NOMO-1 treated with dmso at 0.1 percent for 144 hours (cell line): ENCODE measurements at regions not wholly inside any gene's neighbourhood (a gene's known extent, or its start where the extent isn't known, plus 50 kb on each side); places are given as distances from the start of the nearest gene placed in this dataset.

Source experiments
- DNase-seq: peaks from one replicate; lab custom pipeline; 2025; ENCODE audit not compliant: unreplicated experiment; lab: John Stamatoyannopoulos, UW

DNA sequence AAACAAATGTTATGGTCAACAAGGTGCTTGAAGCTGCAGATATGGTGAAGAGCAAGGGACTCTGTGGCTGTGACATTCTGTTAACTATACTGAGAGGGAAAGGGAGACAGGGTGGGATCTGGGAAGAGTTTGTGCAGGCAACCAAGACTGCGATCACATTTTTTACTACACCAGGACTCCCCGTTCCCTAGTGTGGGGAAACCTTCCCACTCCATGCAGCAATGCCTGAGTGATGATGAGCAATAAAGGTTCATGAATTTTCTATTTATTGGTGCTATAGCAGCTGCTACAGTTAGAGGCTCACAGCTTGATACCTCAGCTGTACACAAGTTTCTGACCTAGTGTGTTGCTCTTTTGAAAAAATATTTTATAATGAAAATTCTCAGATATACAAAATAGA, 160.9 kb upstream of the SGO1 start:
- no peak for DNase-seq

DNA sequence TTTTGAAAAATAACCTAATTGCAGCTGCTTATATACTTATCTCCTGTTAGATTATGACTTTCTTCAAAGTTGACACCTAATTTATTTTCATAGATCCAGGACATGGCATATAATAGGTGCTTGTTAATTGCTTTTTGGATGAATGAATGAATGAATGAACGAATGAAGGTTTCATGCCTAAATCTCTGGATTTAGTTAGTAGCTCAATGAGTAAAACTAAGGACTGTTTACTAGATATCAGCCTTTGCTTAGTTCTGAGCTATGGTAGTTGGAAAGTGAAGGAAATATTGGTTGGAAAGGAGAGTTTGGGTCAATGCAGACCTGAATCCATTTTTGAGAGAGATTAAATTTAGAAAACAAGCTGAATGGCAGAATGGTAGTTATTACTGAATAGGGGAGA, 160.4 kb upstream of the SGO1 start:
- DNase-seq = no peak

DNA sequence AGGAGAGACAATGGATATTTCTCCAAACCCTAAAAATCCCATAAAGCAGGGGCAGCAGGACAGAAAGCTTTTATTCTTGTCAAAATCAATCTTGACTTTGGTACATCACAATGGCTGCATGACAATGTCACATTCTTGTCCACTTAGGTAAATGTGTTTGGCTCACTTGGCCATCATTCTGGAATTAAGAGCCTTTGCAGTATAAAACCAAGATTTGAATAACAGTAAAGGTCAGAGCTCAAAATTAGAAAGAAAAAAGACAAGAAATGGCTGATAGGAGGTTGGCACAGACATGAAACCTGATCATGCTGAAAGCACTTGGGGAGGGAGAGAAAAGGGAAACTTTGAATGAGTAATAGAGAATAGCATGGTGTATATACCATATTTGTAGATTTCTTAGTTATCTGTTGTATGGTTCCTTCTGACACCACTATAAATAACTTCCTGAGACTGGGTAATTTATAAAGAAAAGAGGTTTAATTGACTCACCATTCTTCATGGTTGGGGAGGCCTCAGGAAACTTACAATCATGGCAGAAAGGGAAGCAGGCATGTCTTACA, 158.5 kb upstream of the SGO1 start:
- DNase-seq = no peak

DNA sequence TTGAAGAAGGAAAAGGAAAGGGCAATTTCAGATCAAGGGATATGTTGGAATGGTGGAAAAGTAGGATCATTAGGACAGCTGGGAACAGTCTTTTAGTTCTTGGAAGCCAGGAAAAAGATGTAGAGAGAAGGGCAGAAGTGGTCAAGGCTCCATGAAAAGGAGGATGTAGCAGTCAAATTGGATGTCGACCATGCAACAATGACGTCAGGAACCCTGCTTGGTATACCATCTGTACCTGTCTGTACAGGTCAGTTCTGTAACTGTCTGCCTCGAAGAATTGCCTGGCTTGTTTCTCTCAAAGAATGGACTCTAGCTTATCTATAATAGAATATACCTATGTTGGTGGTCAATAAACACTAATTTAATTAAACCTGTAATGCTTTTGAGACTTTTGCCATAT, 157.8 kb upstream of the SGO1 start:
- no peak for DNase-seq

DNA sequence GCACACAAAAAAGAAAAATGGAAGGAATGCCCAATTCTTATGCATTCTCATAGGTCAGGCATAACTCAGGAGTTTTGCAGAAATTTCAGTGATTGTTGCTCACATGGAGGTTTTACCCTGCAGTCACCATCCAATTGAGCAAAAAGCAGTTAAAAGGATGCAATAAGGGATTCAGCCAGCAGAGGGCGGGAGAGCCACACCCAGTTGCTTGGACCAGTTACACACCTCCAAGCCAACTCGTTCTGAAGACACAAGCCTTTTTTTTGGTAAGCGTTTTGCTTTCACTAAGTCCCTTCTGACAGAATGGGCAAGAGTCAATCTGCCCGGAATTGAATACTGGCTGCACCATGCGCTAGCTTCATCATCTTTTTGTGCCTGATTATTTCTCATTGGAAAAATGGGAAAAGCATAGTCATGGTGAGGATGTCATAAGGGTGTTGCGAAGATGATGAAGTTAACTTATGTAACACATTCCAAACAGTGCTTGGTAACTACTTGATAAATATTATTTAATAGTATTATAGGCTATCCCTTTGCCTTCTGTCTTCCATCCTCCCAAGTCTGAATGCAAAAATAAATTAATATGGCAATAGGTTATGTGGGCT, 154.4 kb upstream of the SGO1 start:
- DNase-seq = peak; percentile 61

DNA sequence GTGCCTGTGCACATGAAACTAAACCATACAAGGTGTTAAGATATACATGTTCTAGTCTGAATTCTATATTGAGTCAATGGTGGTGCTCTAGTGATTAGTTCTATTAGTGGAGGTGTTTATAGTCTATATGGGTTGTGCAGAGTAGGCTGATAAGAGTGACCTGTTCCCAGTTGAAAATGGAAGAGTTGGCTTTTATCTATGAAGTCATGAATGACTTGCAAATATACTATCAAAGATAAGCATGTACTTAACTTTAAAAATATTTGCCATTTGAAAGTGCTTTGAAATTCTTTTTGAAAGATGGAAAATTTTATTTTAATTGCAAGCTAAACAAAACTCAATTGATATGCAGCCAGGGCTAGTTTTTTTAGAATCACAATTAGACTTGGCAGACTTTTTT, 150.6 kb upstream of the SGO1 start:
- no peak for DNase-seq

DNA sequence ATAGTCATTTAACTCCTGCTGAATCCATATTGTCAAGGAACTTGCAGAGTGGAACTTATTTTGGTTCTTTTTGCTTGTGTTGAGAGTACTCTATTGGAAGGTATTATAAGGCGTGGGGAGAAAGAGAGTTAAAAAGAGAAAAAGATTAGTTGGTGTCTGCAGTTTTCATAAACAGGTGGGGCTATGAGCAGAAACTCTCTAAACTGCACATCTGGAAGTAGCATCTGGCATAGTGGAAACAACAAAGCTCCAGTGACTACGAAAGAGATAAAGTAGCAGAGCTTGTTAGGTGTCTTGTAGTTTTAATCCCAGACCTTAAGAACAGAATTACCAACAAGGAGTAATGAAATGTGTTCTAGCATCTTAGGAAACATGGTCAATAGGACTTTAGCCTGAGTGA, 148.8 kb upstream of the SGO1 start:
- no peak for DNase-seq

DNA sequence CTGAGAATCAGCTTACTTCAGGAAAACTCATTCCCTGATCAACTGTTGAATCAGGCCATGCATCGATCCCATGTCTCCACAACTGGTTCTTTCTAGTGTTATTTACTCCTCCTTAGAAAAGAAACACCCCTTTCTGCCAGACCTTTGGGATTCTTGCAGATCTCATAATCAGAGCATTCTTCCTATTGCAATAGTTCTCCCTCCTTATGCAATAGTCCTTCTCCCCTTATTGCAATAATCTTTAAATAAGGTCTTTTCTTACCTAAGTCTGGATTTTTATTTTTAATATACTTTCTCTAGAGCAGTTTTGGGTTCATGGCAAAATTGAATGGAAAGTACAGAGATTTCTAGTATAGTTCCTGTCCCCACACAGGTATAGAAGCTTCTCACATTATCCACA, 141.9 kb upstream of the SGO1 start:
- no peak for DNase-seq

DNA sequence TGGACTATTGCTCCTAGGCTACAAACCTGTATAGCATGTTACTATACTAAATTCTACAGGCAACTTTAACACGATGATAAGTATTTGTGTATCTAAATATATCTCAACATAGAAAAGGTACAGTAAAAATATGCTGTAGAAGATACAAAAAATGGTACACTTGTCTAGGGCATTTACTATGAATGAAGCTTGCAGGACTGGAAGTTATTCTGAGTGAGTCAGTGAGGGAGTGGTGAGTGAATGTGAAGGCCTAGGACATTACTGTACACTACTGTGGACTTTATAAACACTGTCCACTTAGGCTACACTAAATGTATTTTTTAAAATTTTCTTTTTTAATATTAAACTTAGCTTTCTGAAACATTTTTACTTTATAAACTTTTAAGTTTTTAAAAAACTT, 140.5 kb upstream of the SGO1 start:
- DNase-seq = no peak

DNA sequence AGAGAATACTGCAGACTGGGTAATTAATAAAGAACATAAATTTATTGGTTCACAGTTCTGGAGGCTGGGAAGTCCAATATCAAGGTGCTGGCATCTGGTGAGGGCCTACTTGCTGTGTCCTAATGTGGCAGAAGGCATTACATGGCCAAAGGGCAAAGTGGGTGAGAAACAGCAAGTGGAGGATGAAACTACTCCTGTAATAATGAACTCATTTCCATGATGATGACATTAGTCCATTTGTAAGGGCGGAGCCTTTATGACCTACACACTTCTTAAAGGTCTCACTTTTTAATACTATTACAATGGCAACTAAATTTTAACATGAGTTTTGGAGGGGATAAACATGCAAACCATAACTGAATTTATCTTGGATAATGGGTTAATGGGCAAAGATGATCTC, 139.6 kb upstream of the SGO1 start:
- no peak for DNase-seq

DNA sequence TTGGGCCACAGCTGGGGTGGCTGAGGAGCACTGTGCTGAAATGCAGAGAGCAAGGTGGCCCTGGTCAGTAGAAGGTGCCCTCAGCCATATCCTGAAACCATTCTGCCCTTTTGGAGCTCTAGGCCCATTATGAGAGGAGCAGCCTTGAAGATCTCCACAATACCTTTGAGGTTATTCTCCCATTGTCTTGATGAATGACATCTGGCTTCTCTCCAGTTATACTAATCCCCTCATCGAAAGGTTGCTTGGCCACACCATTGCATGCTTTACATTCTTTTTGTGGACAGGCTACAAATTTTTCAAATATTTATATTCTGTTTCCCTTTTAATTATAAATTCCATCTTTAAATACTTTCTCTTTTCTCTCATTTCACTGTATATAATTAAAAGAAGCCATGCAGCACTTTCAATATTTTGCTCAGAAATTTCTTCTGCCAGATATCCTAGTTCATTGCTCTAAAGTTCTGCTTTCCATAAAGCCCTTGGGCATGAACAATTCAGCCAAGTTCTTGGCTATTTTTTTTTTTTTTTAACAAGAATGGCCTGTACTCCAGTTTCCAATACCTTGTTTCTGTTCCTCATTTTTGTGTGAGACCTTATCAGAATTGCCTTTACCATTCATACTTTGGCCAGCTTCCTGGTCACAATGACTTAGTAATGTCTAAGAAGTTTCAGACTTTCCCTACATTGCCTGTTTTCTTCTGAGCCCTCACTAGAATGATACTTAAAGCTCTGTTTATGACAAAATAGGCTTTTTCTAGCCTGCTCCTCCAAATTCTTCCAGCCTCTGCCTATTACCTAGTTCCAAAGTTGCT, 138.9 kb upstream of the SGO1 start:
- DNase-seq = peak; percentile 80

DNA sequence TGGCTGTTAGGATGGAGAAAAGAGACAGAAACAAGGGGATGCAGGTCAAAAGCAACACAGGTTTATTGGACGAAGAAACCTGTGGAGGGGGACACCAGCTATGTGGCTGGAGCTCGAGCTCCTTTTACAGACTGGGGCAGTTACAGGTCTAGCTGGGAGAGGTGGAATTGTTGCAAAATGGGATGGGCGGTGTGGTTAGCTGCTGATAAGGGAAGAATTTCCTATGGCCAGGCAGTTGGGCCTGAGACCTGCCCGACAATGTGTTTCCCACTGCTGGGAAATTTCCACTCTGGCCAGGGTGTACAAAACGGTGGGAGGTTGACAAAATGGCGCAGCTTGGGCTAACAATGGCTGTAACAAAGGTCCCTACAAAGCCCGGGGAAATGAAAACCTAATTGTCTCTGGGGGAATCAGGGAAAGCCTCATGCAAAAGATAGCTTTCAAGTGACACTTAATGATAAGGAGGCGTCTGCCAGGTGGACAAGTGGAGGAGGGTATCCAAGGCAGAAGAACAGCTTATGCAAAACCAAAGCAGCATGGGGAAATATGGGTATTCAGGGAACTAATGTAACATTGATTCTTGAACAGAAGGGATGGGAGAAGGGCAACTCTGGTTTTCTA, 137.4 kb upstream of the SGO1 start:
- DNase-seq = no peak

DNA sequence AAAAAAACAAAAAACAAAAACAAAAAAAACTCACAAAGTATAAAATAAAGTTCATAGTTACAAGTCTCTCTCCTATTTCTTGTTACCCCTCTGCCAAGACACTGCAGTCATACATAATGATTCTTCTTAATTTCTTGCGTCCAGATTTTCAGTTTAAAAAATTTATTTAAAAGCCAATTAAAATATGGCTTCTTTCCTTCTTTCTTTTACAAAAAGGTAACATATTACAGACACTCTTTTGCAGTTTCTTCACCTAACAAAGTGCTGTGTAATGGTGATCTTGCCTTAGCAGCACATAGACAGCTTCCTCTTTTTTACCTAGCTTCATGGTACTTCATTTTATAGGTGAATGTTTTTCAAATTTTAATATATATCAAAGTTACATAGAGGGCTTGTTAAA, 136.1 kb upstream of the SGO1 start:
- DNase-seq = peak; percentile 51

DNA sequence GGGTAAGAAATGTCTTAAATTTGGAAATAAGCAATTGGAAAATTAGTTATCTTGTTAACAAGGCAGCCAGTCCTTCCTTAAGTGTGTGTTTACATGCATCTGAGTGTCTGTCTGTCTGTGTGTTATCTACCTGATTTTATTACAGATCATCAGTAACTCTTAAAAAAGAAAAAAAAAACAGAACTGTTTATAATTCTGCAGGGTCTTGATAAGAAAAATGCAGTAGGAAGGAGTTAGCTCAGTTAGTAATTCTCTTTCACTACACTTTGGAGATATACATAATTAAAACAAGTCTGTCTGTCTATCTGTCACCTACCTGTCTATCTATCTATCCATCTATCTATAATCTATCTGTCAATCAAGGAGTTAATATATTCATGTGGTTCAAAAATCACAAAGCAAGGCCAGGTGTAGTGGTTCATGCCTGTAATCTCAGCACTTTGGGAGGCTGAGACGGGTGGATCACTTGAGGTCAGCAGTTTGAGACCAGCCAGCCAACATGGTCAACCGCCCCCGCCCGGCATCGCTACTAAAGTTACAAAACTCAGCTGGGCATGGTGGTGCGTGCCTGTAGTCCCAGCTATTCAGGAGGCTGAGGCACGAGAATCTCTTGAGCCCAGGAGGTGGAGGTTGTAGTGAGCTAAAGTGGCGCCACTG, 135.5 kb upstream of the SGO1 start:
- DNase-seq = no peak

DNA sequence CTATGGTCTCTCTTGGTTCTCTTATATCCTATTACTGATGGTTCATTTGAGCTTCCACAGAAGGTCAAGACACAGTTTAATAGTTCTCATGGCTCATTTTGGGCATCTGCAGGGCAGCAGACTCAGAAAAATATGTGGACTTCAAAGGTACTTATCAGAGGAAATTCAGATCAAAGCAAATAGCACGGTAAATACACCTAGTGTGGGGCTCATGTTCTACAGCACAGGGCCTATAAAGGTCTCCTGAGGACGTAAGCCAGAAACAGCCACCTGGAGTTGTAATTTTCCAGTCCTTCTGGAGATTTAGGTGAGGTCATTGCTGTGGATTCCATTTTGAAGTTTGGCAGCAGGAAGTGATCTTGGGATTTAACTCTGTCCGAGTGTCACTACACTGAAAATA, 134.5 kb upstream of the SGO1 start:
- no peak for DNase-seq

DNA sequence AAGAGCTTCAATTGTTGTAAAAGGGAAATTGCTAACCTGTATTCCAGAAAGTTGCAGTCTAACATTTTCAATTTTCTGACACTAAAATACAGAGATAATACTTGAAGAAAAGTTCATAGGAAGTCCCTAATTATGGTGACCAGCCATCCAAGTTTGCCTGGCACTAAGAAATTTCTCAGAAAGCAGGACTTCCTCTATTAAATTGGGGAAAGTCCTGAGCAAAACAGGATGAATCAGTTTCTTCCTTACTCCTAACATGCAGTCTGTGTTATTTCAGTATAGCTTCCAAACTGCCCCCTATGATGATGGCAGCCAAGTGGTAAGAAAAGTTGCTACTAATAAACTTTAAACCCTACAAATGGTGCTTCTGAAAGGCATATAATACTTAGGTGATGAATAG, 133.5 kb upstream of the SGO1 start:
- no peak for DNase-seq

DNA sequence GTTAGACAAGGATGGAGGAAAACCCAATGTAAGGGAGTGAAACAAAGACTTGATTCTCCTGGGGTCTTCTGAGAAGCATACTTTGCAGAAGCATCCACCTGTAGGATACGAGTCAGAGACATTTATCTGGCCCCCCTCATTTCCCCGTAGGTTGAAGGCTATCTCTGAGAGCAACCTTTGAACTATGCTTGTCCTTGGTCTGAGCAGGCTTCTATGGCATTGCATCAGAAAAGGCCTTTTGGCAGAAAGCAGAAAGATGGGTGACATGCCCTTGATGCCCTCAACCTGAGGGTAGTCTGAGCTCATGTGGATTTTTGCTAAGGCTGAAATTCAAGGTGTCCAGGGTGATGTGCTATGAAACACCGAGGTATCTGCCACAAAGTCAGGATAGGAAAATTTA, 131.6 kb upstream of the SGO1 start:
- no peak for DNase-seq

DNA sequence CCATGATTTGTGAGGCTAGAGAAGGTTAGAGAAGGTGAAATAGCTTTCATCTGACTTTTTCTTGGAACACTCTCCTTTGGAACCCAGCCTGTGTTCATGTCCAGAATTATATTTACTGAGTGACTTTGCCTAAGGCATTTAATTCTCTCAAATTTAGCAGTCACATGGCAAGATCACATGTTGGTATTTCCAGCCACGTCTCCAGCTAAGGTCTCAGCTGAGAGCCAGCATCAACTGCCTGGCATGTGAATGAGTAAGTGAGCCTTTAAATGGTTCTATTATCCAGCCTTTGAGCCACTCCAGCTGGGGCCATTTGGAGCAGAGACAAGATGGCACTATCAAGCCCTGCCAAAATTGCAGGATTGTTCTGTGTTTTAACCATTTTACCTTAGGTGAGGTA, 130.2 kb upstream of the SGO1 start:
- DNase-seq = no peak

DNA sequence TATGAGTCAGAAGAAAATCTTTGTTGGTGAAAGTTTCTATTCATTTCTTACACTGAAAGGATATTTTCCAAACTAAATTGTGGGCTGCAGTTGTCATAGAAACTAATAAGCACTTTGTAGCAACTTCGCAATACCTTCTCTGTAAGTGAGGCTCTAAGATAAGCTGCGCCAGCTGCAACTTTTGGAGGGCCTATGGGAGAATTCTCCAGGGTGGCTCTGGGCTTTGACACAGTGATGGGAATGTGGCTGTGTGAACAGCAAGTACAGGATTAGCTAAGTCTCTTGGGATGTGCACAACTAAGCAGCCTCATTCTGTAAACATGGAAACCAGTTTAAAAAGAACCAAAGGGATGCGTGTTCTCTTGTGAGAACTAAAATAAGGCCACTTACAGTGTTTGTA, 124.6 kb upstream of the SGO1 start:
- DNase-seq = no peak

DNA sequence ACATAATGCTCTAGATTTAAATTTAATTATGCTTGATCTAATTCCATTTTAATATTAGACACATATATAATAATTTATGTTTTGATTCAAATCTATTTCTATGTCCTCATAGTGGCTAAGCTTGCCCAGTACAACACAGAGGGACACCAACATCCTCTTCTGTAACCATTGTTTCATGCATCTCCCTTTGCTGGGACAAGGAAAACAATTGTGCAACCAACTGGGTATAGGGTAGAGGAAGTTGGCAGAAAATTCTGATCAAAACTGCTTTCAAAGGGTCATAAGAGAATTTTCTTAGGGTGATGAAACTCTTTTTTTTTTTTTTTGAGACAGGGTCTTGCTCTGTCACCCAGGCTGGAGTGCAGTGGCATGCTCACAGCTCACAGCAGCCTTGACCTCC, 121.4 kb upstream of the SGO1 start:
- DNase-seq = no peak

DNA sequence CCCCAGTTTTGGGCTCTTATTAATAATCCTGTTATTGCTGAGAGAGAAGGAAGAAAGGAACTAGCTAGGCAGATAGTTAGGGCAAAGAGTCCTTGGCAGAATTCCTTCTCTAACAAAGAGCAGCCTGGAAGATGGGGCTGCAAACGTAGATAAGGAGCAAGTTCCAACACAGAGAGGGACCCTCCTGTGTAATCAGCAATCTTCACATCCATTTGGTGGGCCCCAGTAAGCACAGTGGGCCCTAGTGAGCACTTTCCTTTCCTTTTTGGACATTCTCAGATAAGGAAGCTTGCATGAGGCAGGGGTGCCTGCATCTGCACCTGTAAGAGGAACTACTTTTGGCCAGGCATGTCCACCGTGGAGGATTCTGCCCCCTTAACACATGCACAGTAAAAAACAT, 119.6 kb upstream of the SGO1 start:
- no peak for DNase-seq

DNA sequence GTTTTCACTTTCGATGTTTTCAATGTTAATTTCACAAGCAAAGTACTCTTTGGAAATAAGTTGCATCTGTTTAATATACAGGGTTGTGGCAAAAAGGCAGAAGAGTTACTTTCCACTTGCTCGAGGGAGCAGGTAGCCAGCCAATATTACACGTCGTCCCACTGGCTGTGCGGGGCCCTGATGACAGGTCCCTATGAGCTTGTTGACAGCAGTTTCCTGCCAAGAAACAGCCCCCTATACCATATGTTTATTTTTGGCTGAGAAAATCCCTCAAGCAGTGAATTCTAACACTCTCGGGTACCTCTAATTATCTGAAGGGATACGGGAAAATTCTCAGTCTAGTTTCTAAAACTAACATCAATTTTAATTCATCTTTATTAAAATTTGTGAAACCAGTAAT, 116.8 kb upstream of the SGO1 start:
- no peak for DNase-seq
